MM.1S (cell line): ENCODE measurements at regions not wholly inside any gene's neighbourhood (a gene's known extent, or its start where the extent isn't known, plus 50 kb on each side); places are given as distances from the start of the nearest gene placed in this dataset.

Source experiments
- DNase-seq: peaks from one replicate; pipeline ENCODE4 v3.0.0-alpha.2; 2015
- H2AFZ ChIP-seq: fragments of 300-600 bp; sonication (generic); 2 replicates; pipeline ENCODE4 v1.6.0; 2016; ENCODE audit warnings: antibody characterized with exemption, low read length
- H3F3A ChIP-seq: fragments of 300-600 bp; sonication (generic); 2 replicates; pipeline ENCODE4 v1.6.1; 2016; ENCODE audit warnings: mild to moderate bottlenecking, antibody characterized with exemption, low read length, moderate library complexity, mixed read lengths; ENCODE audit not compliant: insufficient read depth
- H3K27ac ChIP-seq: fragments of 300-600 bp; sonication (generic); 2 replicates; pipeline ENCODE4 v1.5.1; 2016; ENCODE audit warnings: mild to moderate bottlenecking, low read length
- H3K27me3 ChIP-seq: fragments of 300-600 bp; sonication (generic); replicated peaks from 2 replicates; pipeline ENCODE4 v1.6.0; 2016; ENCODE audit warnings: low read length; ENCODE audit not compliant: insufficient read depth
- H3K36me3 ChIP-seq: fragments of 300-600 bp; sonication (generic); replicated peaks from 2 replicates; pipeline ENCODE4 v1.6.1; 2016; ENCODE audit warnings: mild to moderate bottlenecking, low read length, mixed read lengths; ENCODE audit not compliant: insufficient read depth
- H3K4me1 ChIP-seq: fragments of 300-600 bp; sonication (generic); 2 replicates; pipeline ENCODE4 v1.6.1; 2016; ENCODE audit warnings: low read length, mixed read lengths
- H3K4me2 ChIP-seq: fragments of 300-600 bp; sonication (generic); 2 replicates; pipeline ENCODE4 v1.6.0; 2016; ENCODE audit warnings: low read depth, low read length
- H3K4me3 ChIP-seq: fragments of 300-600 bp; sonication (generic); 2 replicates; pipeline ENCODE4 v1.5.1; 2016; ENCODE audit warnings: low read length, mixed read lengths
- H3K79me2 ChIP-seq: fragments of 300-600 bp; sonication (generic); 2 replicates; pipeline ENCODE4 v1.6.1; 2016; ENCODE audit warnings: mixed run types, low read length, mixed read lengths
- H3K9ac ChIP-seq: fragments of 300-600 bp; sonication (generic); 2 replicates; pipeline ENCODE4 v1.6.1; 2016; ENCODE audit warnings: low read length, mixed read lengths
- H3K9me2 ChIP-seq: fragments of 300-600 bp; sonication (generic); replicated peaks from 2 replicates; pipeline ENCODE4 v1.6.1; 2016; ENCODE audit warnings: mild to moderate bottlenecking, low read length, mixed read lengths; ENCODE audit not compliant: insufficient read depth
- H3K9me3 ChIP-seq: fragments of 300-600 bp; sonication (generic); replicated peaks from 2 replicates; pipeline ENCODE4 v1.6.1; 2016; ENCODE audit warnings: mild to moderate bottlenecking, low read length, mixed read lengths; ENCODE audit not compliant: insufficient read depth
- H4K20me1 ChIP-seq: fragments of 300-600 bp; sonication (generic); 2 replicates; pipeline ENCODE4 v1.6.1; 2016; ENCODE audit warnings: mild to moderate bottlenecking, low read length, moderate library complexity, mixed read lengths; ENCODE audit not compliant: insufficient read depth
- CTCF ChIP-seq: fragments of 300-600 bp; sonication (generic); IDR thresholded peaks from 2 replicates; pipeline ENCODE4 v1.5.1; 2016; ENCODE audit warnings: antibody characterized with exemption, low read length, mixed read lengths
- EZH2 ChIP-seq: fragments of 300-600 bp; sonication (generic); optimal IDR thresholded peaks from 2 replicates; pipeline ENCODE3; 2017; ENCODE audit warnings: low read depth, mild to moderate bottlenecking, antibody characterized with exemption, low read length, mixed read lengths
- EZH2phosphoT487 ChIP-seq: fragments of 300-600 bp; sonication (generic); IDR thresholded peaks from 2 replicates; pipeline ENCODE4 v1.6.1; 2018; ENCODE audit warnings: antibody characterized with exemption, low read length

DNA sequence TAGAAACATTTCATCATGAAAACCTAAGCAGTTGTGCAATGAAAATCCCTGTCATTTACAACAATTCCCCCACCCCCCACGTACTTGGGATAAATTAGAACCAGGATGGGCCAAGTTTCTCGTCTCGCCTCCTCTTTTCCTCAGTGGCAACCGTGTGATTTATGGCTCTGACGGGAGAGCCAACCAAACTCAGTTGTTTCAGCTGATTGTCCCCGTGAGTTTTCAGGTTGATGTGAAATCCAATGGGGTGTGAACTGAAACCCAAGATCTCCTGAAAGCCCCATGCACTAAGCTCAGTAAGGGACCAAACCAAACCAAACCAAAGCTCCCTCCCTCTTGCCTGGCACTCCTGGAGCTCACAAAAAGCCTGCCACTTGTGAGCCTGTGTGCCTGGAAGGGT lies 138.7 kb upstream of the SLC24A2 start:
- Histone ChIP-seq H3K9me2 (no peaks in the 10 kb centered on the region), H3K4me1 (no peaks in the 10 kb centered on the region), H3F3A (no peaks in the 10 kb centered on the region), H3K36me3 (no peaks in the 10 kb centered on the region), H2AFZ (no peak overlapping the region), H3K27me3 (no peaks in the 10 kb centered on the region), H3K9me3 (no peaks in the 10 kb centered on the region), H3K27ac (no peak overlapping the region), H4K20me1 (no peaks in the 10 kb centered on the region), H3K4me3 (no peak overlapping the region), H3K4me2 (no peak overlapping the region), H3K79me2 (no peaks in the 10 kb centered on the region), H3K9ac (no peak overlapping the region)
- no peak for TF ChIP-seq CTCF
- TF ChIP-seq EZH2phosphoT487: no peak
- no peak for TF ChIP-seq EZH2
- DNase-seq: no peak

DNA sequence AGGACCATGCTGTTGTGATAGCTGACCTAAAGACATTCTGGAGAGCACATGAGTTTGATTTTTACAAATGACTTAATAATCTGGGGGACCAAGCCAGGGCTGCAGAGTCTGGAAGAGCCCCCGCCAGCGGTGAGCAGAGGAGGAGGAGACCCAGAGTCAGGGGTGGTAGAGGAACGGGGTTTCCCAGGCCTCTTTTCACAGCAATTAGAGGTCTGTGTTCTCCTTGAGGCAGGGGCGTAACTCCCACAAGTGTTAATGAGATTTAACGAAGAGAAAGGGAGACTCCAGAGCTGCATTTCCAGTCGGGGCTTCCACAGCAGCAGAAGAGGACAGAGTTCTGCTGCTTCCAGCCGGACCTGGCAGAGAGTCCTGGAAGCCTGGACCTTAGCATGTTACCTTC lies 137.9 kb upstream of the SLC24A2 start:
- H3K27ac ChIP-seq: no peak overlapping the region
- TF ChIP-seq CTCF (no peak), EZH2 (no peak), EZH2phosphoT487 (no peak)
- no peaks in the 10 kb centered on the region for H3F3A ChIP-seq
- H3K4me2 ChIP-seq: no peak overlapping the region
- H3K27me3 ChIP-seq: no peaks in the 10 kb centered on the region
- H3K79me2 ChIP-seq: no peaks in the 10 kb centered on the region
- no peaks in the 10 kb centered on the region for H3K4me1 ChIP-seq
- no peaks in the 10 kb centered on the region for H4K20me1 ChIP-seq
- no peak overlapping the region for H3K9ac ChIP-seq
- no peaks in the 10 kb centered on the region for H3K9me3 ChIP-seq
- DNase-seq: no peak
- H3K9me2 ChIP-seq: no peaks in the 10 kb centered on the region
- no peaks in the 10 kb centered on the region for H3K36me3 ChIP-seq
- H3K4me3 ChIP-seq: no peak overlapping the region
- H2AFZ ChIP-seq: no peak overlapping the region

DNA sequence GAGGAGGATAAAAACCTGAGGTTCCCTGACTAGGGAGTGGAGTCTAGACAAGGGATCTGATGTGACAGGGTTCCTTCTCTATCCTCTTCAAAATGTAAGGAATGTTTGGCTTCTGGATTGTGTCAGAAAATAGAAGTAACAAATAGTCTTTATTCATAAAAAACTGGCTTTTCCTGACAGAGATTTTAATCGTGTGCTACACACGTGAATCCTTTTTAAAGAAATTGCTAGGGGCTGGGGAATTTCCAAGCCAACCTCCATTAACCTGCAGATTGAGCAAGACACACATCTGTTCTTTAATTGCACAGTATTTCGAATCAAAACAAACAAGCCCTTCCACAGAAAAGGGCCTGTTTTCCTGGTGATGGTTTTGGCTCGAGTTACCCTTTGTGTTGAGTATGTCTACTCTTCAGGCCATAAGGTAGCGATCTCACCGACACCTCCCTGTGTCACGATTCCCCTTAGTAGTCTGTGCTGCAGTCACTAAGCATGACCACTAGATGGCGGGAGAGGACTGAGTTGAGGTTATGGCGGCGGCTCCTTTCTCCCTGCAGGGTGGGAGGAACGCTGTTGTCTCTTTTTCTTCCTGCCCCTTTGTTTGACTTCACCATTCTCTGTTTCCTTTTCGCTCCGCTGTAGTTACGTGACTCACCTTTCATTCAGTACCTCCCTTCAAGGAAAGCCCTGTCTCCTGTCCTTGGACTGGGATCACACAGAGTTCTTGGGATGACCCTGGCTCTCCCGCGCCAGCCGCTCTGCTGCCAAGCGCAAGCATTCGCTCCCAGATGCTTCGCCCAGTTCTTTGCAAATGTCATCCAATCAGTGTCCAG lies 137.1 kb upstream of the SLC24A2 start:
- no peaks in the 10 kb centered on the region for H3F3A ChIP-seq
- H2AFZ ChIP-seq: peak overlapping the region; percentile 53; the same call in 1 of the 2 replicates
- DNase-seq: peak; percentile 66
- TF ChIP-seq EZH2phosphoT487 (no peak), EZH2 (no peak), CTCF (peak; percentile 72)
- no peaks in the 10 kb centered on the region for H3K9me3 ChIP-seq
- no peaks in the 10 kb centered on the region for H4K20me1 ChIP-seq
- H3K4me2 ChIP-seq: peak overlapping the region; percentile 52
- no peaks in the 10 kb centered on the region for H3K36me3 ChIP-seq
- H3K9ac ChIP-seq: no peak overlapping the region
- no peaks in the 10 kb centered on the region for H3K9me2 ChIP-seq
- H3K27me3 ChIP-seq: no peaks in the 10 kb centered on the region
- H3K4me3 ChIP-seq: peak overlapping the region; percentile 34; the same call in 1 of the 2 replicates
- H3K4me1 ChIP-seq: no peaks in the 10 kb centered on the region
- no peak overlapping the region for H3K27ac ChIP-seq
- no peaks in the 10 kb centered on the region for H3K79me2 ChIP-seq
